ENCODE measurements at regions not wholly inside any gene's neighbourhood (a gene's known extent, or its start where the extent isn't known, plus 50 kb on each side); places are given as distances from the start of the nearest gene placed in this dataset.

- no peak overlapping the region for H3K9ac ChIP-seq (replicated peaks in 1 of 4; ENCODE audit: extremely low read depth in 1 of 4, low read depth in 3 of 4, low read length in 3 of 4)
- H3K27me3 ChIP-seq (replicated peaks in 1 of 4; ENCODE audit: control insufficient read depth in 3 of 4, extremely low read depth in 1 of 4, insufficient read depth in 3 of 4, low read length in 3 of 4): no peaks in the 10 kb centered on the region
- H2AFZ ChIP-seq (ENCODE audit: low read length): no peak overlapping the region
- no peaks in the 10 kb centered on the region for H3K79me1 ChIP-seq (ENCODE audit: low read depth, low read length)
- no peaks in the 10 kb centered on the region for H3K23me2 ChIP-seq (ENCODE audit: low read depth, low read length)
- no peak overlapping the region for H2BK20ac ChIP-seq (ENCODE audit: low read length)
- H3K4me2 ChIP-seq (ENCODE audit: insufficient read depth in 1 of 2, low read depth in 2 of 2, low read length in 2 of 2): no peak overlapping the region
- DNase-seq (ENCODE audit: low read depth in 1 of 2, low spot score in 2 of 2) (no peak), FAIRE-seq (no peak)
- no peak overlapping the region for H2BK120ac ChIP-seq (replicated peaks; ENCODE audit: low read depth, low read length)
- H2BK15ac ChIP-seq (ENCODE audit: low read length): no peak overlapping the region
- H3K9me3 ChIP-seq (ENCODE audit: insufficient read depth in 2 of 2, low read depth in 1 of 2, low read length in 1 of 2): no peaks in the 10 kb centered on the region
- no peak overlapping the region for H4K8ac ChIP-seq (ENCODE audit: extremely low read depth, insufficient read depth, low read length)
- H3K14ac ChIP-seq (ENCODE audit: insufficient read length): no peak overlapping the region
- no peak overlapping the region for H2BK12ac ChIP-seq (ENCODE audit: low read depth, low read length)
- CTCF ChIA-PET (ENCODE audit: partially characterized antibody): interaction anchor here (0.6 kb wide), 1 partner anchor 18 kb away, joined by 3 read pairs; no protein-coding TSS in a partner anchor
- H2AK5ac ChIP-seq (ENCODE audit: low read depth, low read length): no peak overlapping the region
- H3K27ac ChIP-seq (ENCODE audit: low read depth, low read length): no peak overlapping the region
- POLR2A ChIA-PET (ENCODE audit: partially characterized antibody): no interaction called here
- H2BK5ac ChIP-seq (ENCODE audit: low read depth, low read length): no peak overlapping the region
- H3K4me1 ChIP-seq (replicated peaks in 1 of 4; ENCODE audit: control insufficient read depth in 3 of 4, insufficient read depth in 4 of 4, low read length in 3 of 4): peaks cover 0 to 3% (median 0%) of the 10 kb centered on the region in 4 experiments; a peak in 1 of 7 replicates
- no peaks in the 10 kb centered on the region for H4K20me1 ChIP-seq (replicated peaks in 1 of 2; ENCODE audit: control insufficient read depth in 1 of 2, insufficient read depth in 2 of 2, low read length in 2 of 2)
- no peaks in the 10 kb centered on the region for H3K36me3 ChIP-seq (ENCODE audit: control insufficient read depth in 2 of 4, insufficient read depth in 4 of 4, low read length in 3 of 4)
- H3K56ac ChIP-seq (replicated peaks; ENCODE audit: insufficient read length, low read depth, low read length): no peak overlapping the region
- no peak overlapping the region for H3K4ac ChIP-seq (replicated peaks; ENCODE audit: insufficient read length, low read depth, low read length)
- H3K4me3 ChIP-seq (ENCODE audit: extremely low read depth in 1 of 4, insufficient read depth in 2 of 4, low read depth in 3 of 4, low read length in 4 of 4): no peak overlapping the region
- H3K18ac ChIP-seq (ENCODE audit: extremely low read depth, low read length): no peak overlapping the region
- H3K79me2 ChIP-seq (ENCODE audit: control insufficient read depth in 1 of 2, insufficient read depth in 2 of 2, low read length in 2 of 2): no peaks in the 10 kb centered on the region
- H4K91ac ChIP-seq (replicated peaks; ENCODE audit: insufficient read length, low read length): no peak overlapping the region
- no peak overlapping the region for H3K23ac ChIP-seq (ENCODE audit: insufficient read length)
- no peak overlapping the region for H4K5ac ChIP-seq (ENCODE audit: insufficient read length, low read depth, low read length)
- 92% methylated on average over 3 of the region's 3 CpGs; no CpG with 5 or more reads in 1 of the 2 experiments for WGBS, 2 experiments (ENCODE audit: extremely low coverage in 1 of 2, insufficient coverage in 1 of 2, insufficient read length in 1 of 2, insufficient replicate concordance in 2 of 2, low coverage in 1 of 2, low lambda C conversion rate in 2 of 2, missing lambda C conversion rate in 1 of 2)
- TF ChIP-seq SIRT6 (IDR thresholded peaks at IDR 0.05; ENCODE audit: low read length): no peak
- TF ChIP-seq TAF7 (optimal IDR thresholded peaks at IDR 0.05; ENCODE audit: borderline replicate concordance, low read depth, low read length): no peak
- no peak for TF ChIP-seq HDAC2 (IDR thresholded peaks at IDR 0.05; ENCODE audit: borderline replicate concordance in 1 of 2, low read depth in 2 of 2, low read length in 2 of 2)
- no peak for TF ChIP-seq TBP (IDR thresholded peaks at IDR 0.05; ENCODE audit: low read depth, low read length)
- no peak for TF ChIP-seq JUND (IDR thresholded peaks at IDR 0.05; ENCODE audit: low read length)
- no peak for TF ChIP-seq EGR1 (IDR thresholded peaks at IDR 0.05; ENCODE audit: borderline replicate concordance, low read depth, low read length)
- TF ChIP-seq FOSL1 (IDR thresholded peaks at IDR 0.05; ENCODE audit: insufficient read depth, low read depth, low read length): no peak
- no peak for TF ChIP-seq TAF1 (IDR thresholded peaks at IDR 0.05; ENCODE audit: low read depth, low read length)
- TF ChIP-seq PHF8 (conservative IDR thresholded peaks at IDR 0.05; ENCODE audit: low read depth, low read length): no peak
- no peak for TF ChIP-seq RAD21 (IDR thresholded peaks at IDR 0.05 in 1 of 2, conservative IDR thresholded peaks at IDR 0.05 in 1 of 2; ENCODE audit: low read depth in 2 of 2, low read length in 2 of 2)
- TF ChIP-seq CHD2 (IDR thresholded peaks at IDR 0.05; ENCODE audit: low read length): no peak
- no peak for TF ChIP-seq KDM4A (IDR thresholded peaks at IDR 0.05; ENCODE audit: low read depth, low read length, severe bottlenecking)
- no peak for TF ChIP-seq POU5F1 (IDR thresholded peaks at IDR 0.05; ENCODE audit: low read depth, low read length)
- no peak for TF ChIP-seq HDAC6 (IDR thresholded peaks at IDR 0.05; ENCODE audit: low read depth, low read length)
- TF ChIP-seq SIN3A (conservative IDR thresholded peaks at IDR 0.05 in 1 of 2, IDR thresholded peaks at IDR 0.05 in 1 of 2; ENCODE audit: low read depth in 1 of 2, low read length in 2 of 2): no peak
Observed at GRCh38 chr3:76129441-76129840, 344.1 kb upstream of the ZNF717 start.

Measured in H1 (cell line).